ENCODE measurements at regions not wholly inside any gene's neighbourhood (a gene's known extent, or its start where the extent isn't known, plus 50 kb on each side); places are given as distances from the start of the nearest gene placed in this dataset.

DNA sequence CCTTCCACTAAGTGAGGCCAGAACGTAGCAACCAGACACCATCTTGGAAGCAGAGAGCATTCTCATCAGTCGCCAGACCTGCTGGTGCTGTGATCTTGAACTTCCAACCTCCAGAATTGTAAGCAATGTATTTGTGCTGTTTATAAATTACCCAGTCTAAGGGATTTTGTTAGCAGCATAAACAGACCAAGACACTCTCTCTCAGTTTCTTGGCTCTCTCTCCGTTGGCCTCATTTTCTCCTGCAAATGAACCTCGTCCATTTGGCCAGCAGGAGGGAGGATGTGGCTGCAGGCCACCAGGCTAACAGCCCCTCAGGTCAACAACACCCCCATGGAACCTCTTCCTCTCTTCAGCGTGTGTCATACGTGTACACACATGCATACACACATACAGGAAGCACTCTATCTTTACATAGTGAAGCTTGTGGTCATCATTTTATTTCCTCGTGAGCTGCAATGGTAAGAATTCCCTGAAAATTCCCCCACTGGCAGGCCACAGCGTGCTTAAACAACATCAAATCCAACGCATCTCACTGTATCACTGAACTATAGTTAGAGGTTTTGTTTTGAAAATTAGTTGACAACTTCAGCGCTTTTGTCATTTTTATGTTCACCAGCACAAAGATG, 62.8 kb upstream of the PPP1R26 start:
- Histone ChIP-seq H3K79me2 (ENCODE audit: insufficient read depth, low read length) (no peaks in the 10 kb centered on the region), H3K4me3 (ENCODE audit: insufficient read depth, low read length, poor library complexity, severe bottlenecking) (no peak overlapping the region), H3K27me3 (ENCODE audit: low read length) (no peaks in the 10 kb centered on the region), H3F3A (ENCODE audit: insufficient read depth) (no peaks in the 10 kb centered on the region), H3K4me2 (ENCODE audit: low read depth, low read length, poor library complexity, severe bottlenecking) (no peak overlapping the region), H3K9me3 (ENCODE audit: insufficient read depth, low read length) (no peaks in the 10 kb centered on the region), H2AFZ (ENCODE audit: low read depth, low read length, severe bottlenecking) (no peak overlapping the region), H3K27ac (ENCODE audit: low read depth, low read length) (no peak overlapping the region), H3K36me3 (ENCODE audit: low read length) (no peaks in the 10 kb centered on the region), H3K9me2 (replicated peaks; ENCODE audit: insufficient read depth, low read length) (no peaks in the 10 kb centered on the region), H4K20me1 (ENCODE audit: low read depth, low read length) (no peaks in the 10 kb centered on the region), H3K9ac (ENCODE audit: low read length) (no peak overlapping the region)
- TF ChIP-seq, protein P1, sequence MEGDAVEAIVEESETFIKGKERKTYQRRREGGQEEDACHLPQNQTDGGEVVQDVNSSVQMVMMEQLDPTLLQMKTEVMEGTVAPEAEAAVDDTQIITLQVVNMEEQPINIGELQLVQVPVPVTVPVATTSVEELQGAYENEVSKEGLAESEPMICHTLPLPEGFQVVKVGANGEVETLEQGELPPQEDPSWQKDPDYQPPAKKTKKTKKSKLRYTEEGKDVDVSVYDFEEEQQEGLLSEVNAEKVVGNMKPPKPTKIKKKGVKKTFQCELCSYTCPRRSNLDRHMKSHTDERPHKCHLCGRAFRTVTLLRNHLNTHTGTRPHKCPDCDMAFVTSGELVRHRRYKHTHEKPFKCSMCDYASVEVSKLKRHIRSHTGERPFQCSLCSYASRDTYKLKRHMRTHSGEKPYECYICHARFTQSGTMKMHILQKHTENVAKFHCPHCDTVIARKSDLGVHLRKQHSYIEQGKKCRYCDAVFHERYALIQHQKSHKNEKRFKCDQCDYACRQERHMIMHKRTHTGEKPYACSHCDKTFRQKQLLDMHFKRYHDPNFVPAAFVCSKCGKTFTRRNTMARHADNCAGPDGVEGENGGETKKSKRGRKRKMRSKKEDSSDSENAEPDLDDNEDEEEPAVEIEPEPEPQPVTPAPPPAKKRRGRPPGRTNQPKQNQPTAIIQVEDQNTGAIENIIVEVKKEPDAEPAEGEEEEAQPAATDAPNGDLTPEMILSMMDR (IDR thresholded peaks at IDR 0.05; ENCODE audit: insufficient read depth, low read length, poor library complexity, severe bottlenecking): no peak
- no peak for TF ChIP-seq EZH2phosphoT487 (conservative IDR thresholded peaks at IDR 0.05; ENCODE audit: low read length)

DNA sequence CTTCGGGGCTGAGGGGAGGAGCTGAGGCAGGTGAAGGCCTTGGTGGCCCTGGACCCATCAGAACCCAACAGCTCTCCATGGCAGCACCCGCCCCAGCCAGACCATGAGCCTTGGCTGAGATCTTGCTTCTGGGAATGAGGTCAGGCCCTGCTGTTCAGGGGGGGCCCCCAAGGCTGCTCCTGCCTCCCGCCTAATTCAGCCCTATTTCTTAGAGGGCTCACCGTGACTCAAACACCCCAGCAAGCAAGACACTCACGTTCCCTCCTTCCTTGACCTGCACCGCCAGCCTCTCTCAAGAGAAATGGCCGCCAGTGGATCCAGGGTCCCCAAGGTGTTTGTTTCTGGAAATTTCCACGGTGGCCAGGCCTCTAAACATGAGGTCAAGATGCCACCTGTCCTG, 61.4 kb upstream of the PPP1R26 start:
- no peaks in the 10 kb centered on the region for H3K79me2 ChIP-seq (ENCODE audit: insufficient read depth, low read length)

DNA sequence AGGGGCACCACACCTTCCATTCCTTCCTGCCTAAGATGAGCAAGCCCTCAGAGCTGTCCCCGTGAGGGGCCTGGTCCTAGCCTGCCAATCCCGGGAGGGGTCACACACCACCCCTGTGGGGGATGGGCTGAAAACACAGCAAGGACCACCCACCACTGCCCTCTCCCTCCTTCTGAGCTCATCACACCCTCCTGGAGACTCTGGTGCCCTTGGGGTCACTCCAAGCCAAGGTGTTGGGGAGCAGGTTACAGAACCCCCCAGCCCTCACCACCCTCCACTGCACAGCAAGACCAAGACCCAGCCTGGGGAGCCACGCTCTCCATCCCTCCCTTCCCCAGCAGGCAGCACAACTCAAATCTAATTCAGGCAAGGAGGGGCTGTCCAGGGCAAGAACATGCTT, 60.5 kb upstream of the PPP1R26 start:
- Histone ChIP-seq H3K9me3 (ENCODE audit: insufficient read depth, low read length) (no peaks in the 10 kb centered on the region), H3F3A (ENCODE audit: insufficient read depth) (no peaks in the 10 kb centered on the region), H3K4me2 (ENCODE audit: low read depth, low read length, poor library complexity, severe bottlenecking) (no peak overlapping the region), H3K27me3 (ENCODE audit: low read length) (no peaks in the 10 kb centered on the region), H3K27ac (ENCODE audit: low read depth, low read length) (no peak overlapping the region), H3K9ac (ENCODE audit: low read length) (no peak overlapping the region), H4K20me1 (ENCODE audit: low read depth, low read length) (no peaks in the 10 kb centered on the region), H2AFZ (ENCODE audit: low read depth, low read length, severe bottlenecking) (no peak overlapping the region), H3K4me3 (ENCODE audit: insufficient read depth, low read length, poor library complexity, severe bottlenecking) (no peak overlapping the region), H3K79me2 (ENCODE audit: insufficient read depth, low read length) (no peaks in the 10 kb centered on the region), H3K9me2 (replicated peaks; ENCODE audit: insufficient read depth, low read length) (no peaks in the 10 kb centered on the region), H3K36me3 (ENCODE audit: low read length) (no peaks in the 10 kb centered on the region)
- TF ChIP-seq, protein P1 (IDR thresholded peaks at IDR 0.05; ENCODE audit: insufficient read depth, low read length, poor library complexity, severe bottlenecking): no peak
- no peak for TF ChIP-seq EZH2phosphoT487 (conservative IDR thresholded peaks at IDR 0.05; ENCODE audit: low read length)

More for the DNA sequence above, 61.4 kb upstream of the PPP1R26 start:
- no peaks in the 10 kb centered on the region for H3K9me2 ChIP-seq (replicated peaks; ENCODE audit: insufficient read depth, low read length)
- no peak overlapping the region for H3K4me2 ChIP-seq (ENCODE audit: low read depth, low read length, poor library complexity, severe bottlenecking)
- TF ChIP-seq, protein P1 (IDR thresholded peaks at IDR 0.05; ENCODE audit: insufficient read depth, low read length, poor library complexity, severe bottlenecking): no peak
- no peak for TF ChIP-seq EZH2phosphoT487 (conservative IDR thresholded peaks at IDR 0.05; ENCODE audit: low read length)
- H3K9me3 ChIP-seq (ENCODE audit: insufficient read depth, low read length): no peaks in the 10 kb centered on the region
- H3K27ac ChIP-seq (ENCODE audit: low read depth, low read length): no peak overlapping the region
- H4K20me1 ChIP-seq (ENCODE audit: low read depth, low read length): no peaks in the 10 kb centered on the region
- H3K9ac ChIP-seq (ENCODE audit: low read length): no peak overlapping the region
- no peak overlapping the region for H3K4me3 ChIP-seq (ENCODE audit: insufficient read depth, low read length, poor library complexity, severe bottlenecking)
- H3F3A ChIP-seq (ENCODE audit: insufficient read depth): no peaks in the 10 kb centered on the region
- no peak overlapping the region for H2AFZ ChIP-seq (ENCODE audit: low read depth, low read length, severe bottlenecking)
- no peaks in the 10 kb centered on the region for H3K27me3 ChIP-seq (ENCODE audit: low read length)
- H3K36me3 ChIP-seq (ENCODE audit: low read length): no peaks in the 10 kb centered on the region
